Heart left ventricle (tissue), 16 donors: ENCODE measurements at regions not wholly inside any gene's neighbourhood (a gene's known extent, or its start where the extent isn't known, plus 50 kb on each side); places are given as distances from the start of the nearest gene placed in this dataset.

Experiments used
- ATAC-seq, 4 donors: fragments of 200-7000 bp; cut with Tn5 transposase; one replicate each; pipeline ENCODE4 v1.9.1; 2020 to 2022; ENCODE audit warnings: moderate library complexity in 4 of 4, mild to moderate bottlenecking in 3 of 4, moderate number of reproducible peaks in 1 of 4
- DNase-seq, 5 donors: peaks; one replicate each; pipeline ENCODE4 v3.0.0-alpha.2; 2020
- H3K27ac ChIP-seq, 12 donors: fragments of 200-600 bp; sonication (generic) in 4 of 12; one replicate each; pipeline versions ENCODE4 v1.5.0 to v1.8.0; 2016 to 2022; ENCODE audit warnings: mild to moderate bottlenecking in 2 of 12
- H3K27me3 ChIP-seq, 9 donors: fragments of 200-600 bp; sonication (generic) in 2 of 9; one replicate each; pipeline versions ENCODE4 v1.5.1 to v1.8.0; 2016 to 2022; ENCODE audit warnings: mild to moderate bottlenecking in 3 of 9
- H3K36me3 ChIP-seq, 9 donors: fragments of 200-600 bp; sonication (generic) in 2 of 9; one replicate each; pipeline versions ENCODE4 v1.5.0 to v1.8.0; 2018 to 2022; ENCODE audit warnings: mild to moderate bottlenecking in 2 of 9
- H3K4me1 ChIP-seq, 12 donors: fragments of 200-600 bp; sonication (generic) in 4 of 12; one replicate each; pipeline versions ENCODE4 v1.5.0 to v1.8.0; 2016 to 2022; ENCODE audit warnings: mild to moderate bottlenecking in 3 of 12
- H3K4me3 ChIP-seq, 12 donors: fragments of 200-600 bp; sonication (generic) in 4 of 12; one replicate each; pipeline versions ENCODE4 v1.5.0 to v1.8.0; 2017 to 2022; ENCODE audit warnings: mild to moderate bottlenecking in 9 of 12, moderate library complexity in 4 of 12
- H3K9me3 ChIP-seq, 12 donors: fragments of 200-600 bp; sonication (generic) in 4 of 12; one replicate each; pipeline versions ENCODE4 v1.5.0 to v1.8.0; 2016 to 2022; ENCODE audit warnings: mild to moderate bottlenecking in 1 of 12
- POLR2A ChIP-seq, 2 donors: fragments of 450-650 bp; IDR thresholded peaks; one replicate each; pipeline ENCODE4 v1.6.1; 2017; ENCODE audit warnings: antibody characterized with exemption in 2 of 2, mild to moderate bottlenecking in 2 of 2, moderate library complexity in 2 of 2
- WGBS, 4 donors: extraction: QIAGEN DNeasy Blood & Tissue Kit in 2 of 4; methylation state at CpG; one replicate each; pipeline versions ENCODE4 v1.1.5 to v1.1.7; 2013 to 2018; 5-methylcytosine and 5-hydroxymethylcytosine counted together
- intact Hi-C, 10 donors: fragments of 100-400 bp; cut with DNase I; formaldehyde crosslinking; loops; one replicate each; pipeline versions ENCODE4 v1.11.1 to v1.14.2; 2022
- TF ChIP-seq, protein P1 (sequence below), 12 donors: fragments of 200-600 bp; sonication (generic) in 4 of 12; IDR thresholded peaks; one replicate each; pipeline versions ENCODE4 v1.5.0 to v1.8.0; 2018 to 2022; ENCODE audit warnings: antibody characterized with exemption in 12 of 12, mild to moderate bottlenecking in 5 of 12
- donor health status: ischemic (EF 13 %, LVEDD 7.1; RV severe dilation, severe dysfunction).
- donor health status: healthy with polysubstance abuse.
- donor health status: DM: no; HTN: yes; CAD: no.
- donor health status: DM: no; HTN: no; CAD: no.
- donor health status: ischemic (EF 25% LVEDD 6.9; RV normal size, moderate dysfunction).
- donor health status: ischemic (EF 25% LVEDD 5.7; RV mildly dilated, moderate dysfunction).
- donor health status: healthy.
- donor health status: DM: yes; HTN: yes; CAD: no.
- donor health status: ischemic (EF 35%, LVEDD 5.7; RV mildly dilated, moderate dysfunction).
- donor health status: nonischemic (EF 11% LVEDD 7.7; RV severe dilation, severe dysfunction).
- donor health status: DM: yes; HTN: yes; CAD: no.
- donor health status: PGD.
- donor health status: ischemic (EF 29% LVEDD 5.4; RV normal size, mild dysfunction).
- donor health status: nonischemic (EF 23%, LVEDD 6.1; RV moderate dilation, normal function).

DNA sequence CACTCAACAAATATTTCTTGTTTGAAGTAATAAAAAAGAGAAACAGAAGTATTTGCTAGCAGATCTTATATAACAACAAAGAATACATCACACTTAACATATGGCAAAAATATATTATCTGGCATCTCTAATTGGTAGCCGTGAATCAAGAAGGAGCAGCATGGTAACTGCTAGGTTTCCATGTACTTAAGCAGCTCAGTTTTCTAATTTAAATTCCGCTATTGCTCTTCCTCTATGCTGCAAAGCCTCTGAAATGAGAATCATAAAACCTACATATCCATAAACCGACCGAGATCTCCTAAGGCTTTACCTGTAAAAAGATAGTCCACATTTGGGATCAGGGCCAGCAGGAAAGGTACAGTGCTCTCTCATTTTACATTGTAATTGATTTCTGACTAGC lies 76.6 kb upstream of the PTPRZ1 start:
- Histone ChIP-seq H3K36me3 (no peaks in the 10 kb centered on the region), H3K27ac (no peak overlapping the region), H3K4me3 (no peak overlapping the region), H3K27me3 (no peaks in the 10 kb centered on the region), H3K4me1 (no peaks in the 10 kb centered on the region), H3K9me3 (no peaks in the 10 kb centered on the region)
- ATAC-seq (no peak), DNase-seq (no peak)
- no peak for TF ChIP-seq POLR2A (IDR thresholded peaks at IDR 0.05)
- TF ChIP-seq, protein P1, sequence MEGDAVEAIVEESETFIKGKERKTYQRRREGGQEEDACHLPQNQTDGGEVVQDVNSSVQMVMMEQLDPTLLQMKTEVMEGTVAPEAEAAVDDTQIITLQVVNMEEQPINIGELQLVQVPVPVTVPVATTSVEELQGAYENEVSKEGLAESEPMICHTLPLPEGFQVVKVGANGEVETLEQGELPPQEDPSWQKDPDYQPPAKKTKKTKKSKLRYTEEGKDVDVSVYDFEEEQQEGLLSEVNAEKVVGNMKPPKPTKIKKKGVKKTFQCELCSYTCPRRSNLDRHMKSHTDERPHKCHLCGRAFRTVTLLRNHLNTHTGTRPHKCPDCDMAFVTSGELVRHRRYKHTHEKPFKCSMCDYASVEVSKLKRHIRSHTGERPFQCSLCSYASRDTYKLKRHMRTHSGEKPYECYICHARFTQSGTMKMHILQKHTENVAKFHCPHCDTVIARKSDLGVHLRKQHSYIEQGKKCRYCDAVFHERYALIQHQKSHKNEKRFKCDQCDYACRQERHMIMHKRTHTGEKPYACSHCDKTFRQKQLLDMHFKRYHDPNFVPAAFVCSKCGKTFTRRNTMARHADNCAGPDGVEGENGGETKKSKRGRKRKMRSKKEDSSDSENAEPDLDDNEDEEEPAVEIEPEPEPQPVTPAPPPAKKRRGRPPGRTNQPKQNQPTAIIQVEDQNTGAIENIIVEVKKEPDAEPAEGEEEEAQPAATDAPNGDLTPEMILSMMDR (IDR thresholded peaks at IDR 0.05): no peak
- 87 to 90% (median 90%) methylated on average over 4 of the region's 4 CpGs for WGBS, 4 donors
- intact Hi-C loops: no loop called here

DNA sequence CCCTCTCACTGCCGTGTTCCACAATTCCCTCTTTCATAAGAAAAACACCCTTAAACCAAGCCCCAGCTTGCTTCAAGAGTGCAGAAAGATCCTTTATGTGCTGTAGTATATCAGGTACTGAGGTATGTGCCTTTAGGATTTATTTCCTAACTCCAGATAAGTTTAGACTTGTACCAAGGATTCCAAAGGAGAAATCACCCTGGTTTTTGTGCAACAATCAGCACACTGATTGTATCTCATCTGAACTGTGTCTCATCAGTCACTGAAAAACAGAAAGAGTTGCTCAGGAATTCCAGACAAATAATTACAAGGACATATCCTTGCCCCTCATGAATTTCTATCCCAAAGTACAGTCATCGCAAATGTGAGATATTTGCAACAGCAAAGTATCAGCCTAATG lies 77.2 kb upstream of the PTPRZ1 start:
- TF ChIP-seq, protein P1 (IDR thresholded peaks at IDR 0.05): no peak
- TF ChIP-seq POLR2A (IDR thresholded peaks at IDR 0.05): no peak
- no peak for ATAC-seq
- H3K9me3 ChIP-seq: no peaks in the 10 kb centered on the region
- no peak for DNase-seq
- H3K4me3 ChIP-seq: no peak overlapping the region
- H3K27me3 ChIP-seq: no peaks in the 10 kb centered on the region
- WGBS, 4 donors: 86 to 91% (median 90%) methylated on average over 2 of the region's 2 CpGs
- H3K36me3 ChIP-seq: no peaks in the 10 kb centered on the region
- no peaks in the 10 kb centered on the region for H3K4me1 ChIP-seq
- intact Hi-C loops: no loop called here
- no peak overlapping the region for H3K27ac ChIP-seq

DNA sequence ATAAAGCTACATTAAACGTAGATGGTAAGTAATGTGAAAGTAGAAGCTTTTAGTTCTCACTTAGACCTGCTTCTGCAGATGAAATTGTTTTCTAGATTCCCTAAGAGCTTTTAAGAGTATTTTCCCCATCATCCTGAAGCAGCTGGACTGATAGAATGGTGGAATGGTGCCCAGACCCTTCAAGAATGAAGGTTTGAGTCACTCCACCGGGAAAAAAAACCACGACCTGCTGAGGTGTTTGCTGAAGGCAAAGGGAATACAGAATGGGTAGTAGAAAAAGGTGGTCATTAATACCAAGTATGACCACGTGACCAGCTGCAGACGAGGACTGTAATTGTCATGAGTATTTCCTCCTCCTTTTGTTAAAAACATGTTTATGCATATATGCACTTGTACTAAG lies 79.2 kb upstream of the PTPRZ1 start:
- H3K9me3 ChIP-seq: peaks cover 0 to 3% (median 0%) of the 10 kb centered on the region in 12 donors
- no peak for DNase-seq
- H3K27ac ChIP-seq: no peak overlapping the region
- no peaks in the 10 kb centered on the region for H3K27me3 ChIP-seq
- intact Hi-C loops: no loop called here
- no peak for ATAC-seq
- TF ChIP-seq, protein P1 (IDR thresholded peaks at IDR 0.05): no peak
- TF ChIP-seq POLR2A (IDR thresholded peaks at IDR 0.05): no peak
- H3K4me1 ChIP-seq: no peaks in the 10 kb centered on the region
- no peaks in the 10 kb centered on the region for H3K36me3 ChIP-seq
- 70 to 74% (median 73%) methylated on average over 5 of the region's 5 CpGs for WGBS, 4 donors
- no peak overlapping the region for H3K4me3 ChIP-seq

DNA sequence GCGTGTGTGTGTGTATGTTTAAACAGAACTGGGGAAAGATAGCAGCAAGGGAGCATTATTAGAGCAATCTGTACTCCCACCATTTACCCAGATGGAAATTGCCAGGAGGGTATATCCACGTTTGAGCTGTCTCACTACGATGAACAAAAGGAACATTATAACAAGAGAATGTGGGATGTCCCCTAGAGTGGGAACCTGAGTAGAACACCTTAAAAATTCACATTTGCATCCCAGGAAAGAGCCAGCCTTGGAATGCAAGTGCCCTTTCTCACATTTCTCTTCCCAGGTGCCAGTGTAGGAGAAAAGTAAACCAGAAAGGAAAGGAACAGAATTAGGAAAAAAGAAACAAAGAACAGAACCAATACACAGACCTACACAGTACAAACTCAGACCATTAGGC lies 95.3 kb upstream of the PTPRZ1 start:
- intact Hi-C loops: no loop called here
- H3K9me3 ChIP-seq: no peaks in the 10 kb centered on the region
- no peak overlapping the region for H3K4me3 ChIP-seq
- ATAC-seq: no peak
- 43 to 51% (median 48%) methylated on average over 3 of the region's 3 CpGs for WGBS, 4 donors
- TF ChIP-seq POLR2A (IDR thresholded peaks at IDR 0.05): no peak
- TF ChIP-seq, protein P1 (IDR thresholded peaks at IDR 0.05): no peak
- no peak overlapping the region for H3K27ac ChIP-seq
- no peak for DNase-seq
- no peaks in the 10 kb centered on the region for H3K4me1 ChIP-seq
- H3K36me3 ChIP-seq: no peaks in the 10 kb centered on the region
- H3K27me3 ChIP-seq: no peaks in the 10 kb centered on the region
